Kidney (tissue), 13 donors: ENCODE measurements at regions not wholly inside any gene's neighbourhood (a gene's known extent, or its start where the extent isn't known, plus 50 kb on each side); places are given as distances from the start of the nearest gene placed in this dataset.

ENCODE experiments used
- DNase-seq, 5 donors: peaks; one replicate each; pipeline ENCODE4 v3.0.0-alpha.2; 2013 to 2020
- FAIRE-seq: peaks from 2 replicates; lab custom pipeline; 2012; peaks lifted over from hg19 to GRCh38; lab: Jason Lieb, UNC
- H3K27ac ChIP-seq, 2 donors: one replicate each; pipeline ENCODE4 v1.7.0; 2013; ENCODE audit warnings: low read depth in 2 of 2, low read length in 2 of 2, inconsistent platforms in 1 of 2
- H3K27me3 ChIP-seq: one replicate; pipeline ENCODE4 v1.7.1; 2013; ENCODE audit warnings: low read length, inconsistent platforms; ENCODE audit not compliant: control insufficient read depth, insufficient read depth
- H3K36me3 ChIP-seq, 3 donors: one replicate each; pipeline versions ENCODE4 v1.7.0 to v1.7.1; 2013; ENCODE audit warnings: low read length in 3 of 3, control low read depth in 1 of 3, inconsistent platforms in 1 of 3; ENCODE audit not compliant: insufficient read depth in 3 of 3, control insufficient read depth in 2 of 3
- H3K4me1 ChIP-seq, 3 donors: one replicate each; pipeline versions ENCODE4 v1.7.0 to v1.7.1; 2013; ENCODE audit warnings: low read length in 3 of 3, inconsistent platforms in 1 of 3, low read depth in 1 of 3; ENCODE audit not compliant: control insufficient read depth in 2 of 3, insufficient read depth in 2 of 3
- H3K4me3 ChIP-seq, 3 donors: one replicate each; pipeline versions ENCODE4 v1.7.0 to v1.8.1; 2013; ENCODE audit warnings: low read length in 3 of 3, control low read depth in 1 of 3, inconsistent platforms in 1 of 3
- H3K9ac ChIP-seq, 3 donors: one replicate each; pipeline versions ENCODE4 v1.7.0 to v1.7.1; 2013; ENCODE audit warnings: low read length in 3 of 3, control low read depth in 1 of 3, inconsistent platforms in 1 of 3
- H3K9me3 ChIP-seq, 3 donors: one replicate each; pipeline versions ENCODE4 v1.7.0 to v1.7.1; 2013; ENCODE audit warnings: low read length in 3 of 3, control low read depth in 1 of 3, inconsistent platforms in 1 of 3; ENCODE audit not compliant: control insufficient read depth in 2 of 3, insufficient read depth in 1 of 3
- CTCF ChIP-seq: IDR thresholded peaks from 3 replicates; pipeline ENCODE4 v1.5.1; 2012; ENCODE audit warnings: mild to moderate bottlenecking, moderate library complexity, borderline replicate concordance; ENCODE audit not compliant: insufficient read depth; ENCODE audit errors: extremely low read depth
- intact Hi-C: fragments of 100-400 bp; cut with DNase I; formaldehyde crosslinking; loops from one replicate; pipeline ENCODE4 v1.11.1; 2022
- donor health status: control.
- donor health status: control.
- donor health status: control.
- donor health status: control.
- donor health status: control.
- donor health status: DM: yes; HTN: yes; CAD: no.
- donor health status: Normal renal cell carcinoma (clear cell type).

GRCh38 chr5:97550164-97550563 is 367.1 kb upstream of the RIOK2 start:
- Histone ChIP-seq H3K36me3 (no peaks in the 10 kb centered on the region), H3K27me3 (no peaks in the 10 kb centered on the region), H3K4me1 (no peaks in the 10 kb centered on the region), H3K9ac (no peak overlapping the region), H3K27ac (no peak overlapping the region), H3K9me3 (no peaks in the 10 kb centered on the region), H3K4me3 (no peak overlapping the region)
- TF ChIP-seq CTCF, result no peak
- intact Hi-C loops, result no loop called here
- FAIRE-seq, result no peak
- DNase-seq, result no peak

GRCh38 chr5:97550818-97551217 is 367.8 kb upstream of the RIOK2 start:
- TF ChIP-seq CTCF, result no peak
- FAIRE-seq, result no peak
- intact Hi-C loops, result no loop called here

GRCh38 chr5:97553604-97554452 is 370.8 kb upstream of the RIOK2 start:
- H3K27me3 ChIP-seq, result no peaks in the 10 kb centered on the region
- FAIRE-seq (no peak), DNase-seq (no peak)
- H3K9me3 ChIP-seq, result no peaks in the 10 kb centered on the region
- H3K4me3 ChIP-seq, result no peak overlapping the region
- H3K4me1 ChIP-seq, result no peaks in the 10 kb centered on the region
- no peak overlapping the region for H3K27ac ChIP-seq
- H3K36me3 ChIP-seq, result no peaks in the 10 kb centered on the region
- H3K9ac ChIP-seq, result no peak overlapping the region
- TF ChIP-seq CTCF, result no peak
- intact Hi-C loops, result no loop called here

More at GRCh38 chr5:97550818-97551217, 367.8 kb upstream of the RIOK2 start:
- Histone ChIP-seq H3K27ac (no peak overlapping the region), H3K4me3 (no peak overlapping the region), H3K9ac (no peak overlapping the region), H3K4me1 (no peaks in the 10 kb centered on the region), H3K9me3 (no peaks in the 10 kb centered on the region), H3K27me3 (no peaks in the 10 kb centered on the region), H3K36me3 (no peaks in the 10 kb centered on the region)
- no peak for DNase-seq
